HEK293T (cell line): ENCODE measurements at regions not wholly inside any gene's neighbourhood (a gene's known extent, or its start where the extent isn't known, plus 50 kb on each side); places are given as distances from the start of the nearest gene placed in this dataset.
"Not testable (repeated sequence)": the region's sequence is repeated elsewhere in the genome, so short reads cannot be mapped to it uniquely, and the experiment has no call there.

ENCODE experiments used
- FOXA1 ChIP-seq: fragments of 450-650 bp; IDR thresholded peaks from 2 replicates; pipeline ENCODE4 v1.6.1; 2016; ENCODE audit warnings: mild to moderate bottlenecking
- SUZ12 ChIP-seq: fragments of 450-650 bp; IDR thresholded peaks from 2 replicates; pipeline ENCODE4 v1.6.1; 2016; ENCODE audit warnings: mild to moderate bottlenecking

GRCh38 chr2:91500978-91501310 is 2809.5 kb downstream of the RPIA start:
- not testable (repeated sequence) for TF ChIP-seq SUZ12, FOXA1
